ENCODE measurements at regions not wholly inside any gene's neighbourhood (a gene's known extent, or its start where the extent isn't known, plus 50 kb on each side); places are given as distances from the start of the nearest gene placed in this dataset.

DNA sequence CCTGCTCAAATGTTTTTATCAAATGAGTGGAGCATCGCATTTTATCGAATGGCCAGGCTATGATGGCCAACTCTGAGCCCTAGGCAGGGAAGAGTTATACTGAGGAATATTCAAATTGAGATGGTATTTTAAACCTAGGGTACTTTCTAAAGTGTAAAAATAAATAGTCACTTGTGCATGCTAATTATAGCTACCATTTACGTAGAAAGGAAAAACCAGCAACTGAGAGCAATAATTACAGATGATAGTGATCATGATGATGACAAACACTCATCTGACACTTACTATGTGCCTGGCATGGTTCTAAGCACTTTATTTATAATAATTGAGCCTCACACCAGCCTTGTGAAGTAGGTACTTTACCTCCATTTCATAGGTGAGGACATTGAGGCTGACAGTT is 455.7 kb downstream of the CD83 start:
- no peak overlapping the region for H3K4me3 ChIP-seq (ENCODE audit: low read depth, low read length)
- TF ChIP-seq, protein P1, sequence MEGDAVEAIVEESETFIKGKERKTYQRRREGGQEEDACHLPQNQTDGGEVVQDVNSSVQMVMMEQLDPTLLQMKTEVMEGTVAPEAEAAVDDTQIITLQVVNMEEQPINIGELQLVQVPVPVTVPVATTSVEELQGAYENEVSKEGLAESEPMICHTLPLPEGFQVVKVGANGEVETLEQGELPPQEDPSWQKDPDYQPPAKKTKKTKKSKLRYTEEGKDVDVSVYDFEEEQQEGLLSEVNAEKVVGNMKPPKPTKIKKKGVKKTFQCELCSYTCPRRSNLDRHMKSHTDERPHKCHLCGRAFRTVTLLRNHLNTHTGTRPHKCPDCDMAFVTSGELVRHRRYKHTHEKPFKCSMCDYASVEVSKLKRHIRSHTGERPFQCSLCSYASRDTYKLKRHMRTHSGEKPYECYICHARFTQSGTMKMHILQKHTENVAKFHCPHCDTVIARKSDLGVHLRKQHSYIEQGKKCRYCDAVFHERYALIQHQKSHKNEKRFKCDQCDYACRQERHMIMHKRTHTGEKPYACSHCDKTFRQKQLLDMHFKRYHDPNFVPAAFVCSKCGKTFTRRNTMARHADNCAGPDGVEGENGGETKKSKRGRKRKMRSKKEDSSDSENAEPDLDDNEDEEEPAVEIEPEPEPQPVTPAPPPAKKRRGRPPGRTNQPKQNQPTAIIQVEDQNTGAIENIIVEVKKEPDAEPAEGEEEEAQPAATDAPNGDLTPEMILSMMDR (IDR thresholded peaks at IDR 0.05; ENCODE audit: low read depth, low read length) = no peak

DNA sequence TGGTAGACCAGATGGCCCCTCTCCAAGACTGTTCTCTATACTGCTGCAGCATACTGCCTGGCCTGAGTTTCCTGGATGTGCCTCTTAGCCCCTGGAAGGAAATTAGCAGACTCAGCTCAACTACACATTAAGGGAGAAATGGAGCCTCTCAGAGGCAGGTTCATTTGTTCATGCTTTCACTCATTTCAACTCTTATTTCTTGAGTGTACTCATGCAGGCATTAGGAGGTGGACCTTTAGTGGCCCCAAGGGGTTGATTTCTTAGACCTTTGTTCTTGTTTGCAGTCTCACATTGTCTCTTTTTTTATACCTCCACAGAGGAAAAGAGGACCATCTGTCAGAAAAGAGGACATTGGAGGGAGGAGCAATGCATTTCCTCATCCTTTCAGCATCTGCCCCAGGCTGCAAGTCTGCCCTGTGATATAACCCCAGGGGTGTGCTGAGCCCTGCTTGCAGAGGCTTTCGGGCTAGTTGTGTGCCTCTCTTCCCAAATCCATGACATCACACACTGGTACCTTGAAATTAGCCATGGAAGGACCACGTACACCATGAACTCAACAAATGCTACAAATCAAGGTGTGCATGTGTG is 456.2 kb downstream of the CD83 start:
- TF ChIP-seq, protein P1 (IDR thresholded peaks at IDR 0.05; ENCODE audit: low read depth, low read length) = no peak
- H3K4me3 ChIP-seq (ENCODE audit: low read depth, low read length) = no peak overlapping the region

DNA sequence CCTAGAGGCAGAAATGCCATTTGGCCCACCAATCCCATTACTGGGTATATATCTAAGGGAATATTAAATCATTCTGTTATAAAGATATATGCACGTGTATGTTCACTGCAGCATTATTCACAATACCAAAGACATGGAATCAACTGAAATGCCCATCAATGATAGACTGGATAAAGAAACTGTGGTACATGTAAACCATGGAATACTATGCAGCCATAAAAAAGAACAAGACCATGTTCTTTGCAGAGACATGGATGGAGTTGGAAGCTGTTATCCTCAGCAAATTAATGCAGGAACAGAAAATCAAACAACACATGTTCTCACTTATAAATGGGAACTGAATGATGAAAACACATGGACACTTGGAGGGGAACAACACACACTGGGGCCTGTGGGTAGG is 458.4 kb downstream of the CD83 start:
- TF ChIP-seq, protein P1 (IDR thresholded peaks at IDR 0.05; ENCODE audit: low read depth, low read length) = no peak
- no peak overlapping the region for H3K4me3 ChIP-seq (ENCODE audit: low read depth, low read length)

DNA sequence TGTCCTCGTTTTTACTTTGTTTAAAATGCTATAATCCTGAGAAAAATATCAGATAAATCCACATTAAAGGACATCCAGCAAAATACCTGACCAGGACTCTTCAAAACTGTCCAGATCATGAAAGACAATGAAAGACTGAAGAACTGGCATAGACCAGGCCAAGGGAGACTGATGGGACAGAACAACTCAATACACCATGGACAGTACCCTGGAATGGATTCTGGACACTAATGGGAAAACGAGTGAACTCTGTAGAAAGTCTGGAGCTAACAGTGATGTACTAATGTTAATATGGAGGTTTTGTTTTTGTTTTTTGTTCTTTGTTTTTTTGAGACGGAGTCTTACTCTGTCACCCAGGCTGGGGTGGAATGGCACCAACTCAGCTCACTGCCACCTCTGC is 461.4 kb downstream of the CD83 start:
- TF ChIP-seq, protein P1 (IDR thresholded peaks at IDR 0.05; ENCODE audit: low read depth, low read length) = no peak
- H3K4me3 ChIP-seq (ENCODE audit: low read depth, low read length) = no peak overlapping the region

DNA sequence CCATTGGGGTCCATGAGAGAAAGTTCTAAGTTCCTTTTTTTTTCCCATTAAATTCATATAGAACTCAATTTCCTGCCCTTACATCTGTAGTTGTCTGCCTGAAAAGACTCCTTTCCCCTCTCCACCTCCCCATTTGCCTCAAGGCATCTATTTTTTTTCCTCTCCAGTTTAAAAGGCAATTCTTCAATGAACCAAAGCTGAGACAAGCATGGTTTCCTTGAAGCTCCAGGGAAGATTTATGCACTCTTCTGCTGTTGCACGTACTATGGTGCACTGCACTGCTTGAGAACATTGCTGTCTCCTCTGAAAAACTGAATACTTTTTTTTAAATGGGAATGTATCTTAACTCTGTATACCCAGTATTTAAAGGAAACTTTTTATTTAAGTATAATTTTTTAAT is 465.2 kb downstream of the CD83 start:
- TF ChIP-seq, protein P1 (IDR thresholded peaks at IDR 0.05; ENCODE audit: low read depth, low read length) = no peak
- no peak overlapping the region for H3K4me3 ChIP-seq (ENCODE audit: low read depth, low read length)

DNA sequence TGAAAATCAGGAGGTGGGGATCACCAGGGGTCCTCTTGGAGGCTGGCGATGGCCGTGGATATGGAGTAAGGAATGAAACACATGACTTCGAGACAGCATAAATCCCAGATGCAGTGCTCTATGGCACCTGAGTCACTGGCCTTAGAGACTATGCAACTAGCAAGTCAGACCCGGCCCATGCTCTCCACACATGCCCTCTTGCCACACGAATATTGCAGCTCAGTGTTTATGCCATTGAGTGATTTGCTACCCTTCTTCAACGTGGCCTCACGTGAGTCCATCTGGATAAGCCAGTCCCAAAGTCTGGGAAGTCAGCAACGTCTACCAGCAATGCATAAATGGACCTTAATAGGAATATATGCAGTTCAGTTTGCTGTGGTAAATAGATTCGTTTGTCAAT is 466.3 kb downstream of the CD83 start:
- no peak overlapping the region for H3K4me3 ChIP-seq (ENCODE audit: low read depth, low read length)
- TF ChIP-seq, protein P1 (IDR thresholded peaks at IDR 0.05; ENCODE audit: low read depth, low read length) = no peak

DNA sequence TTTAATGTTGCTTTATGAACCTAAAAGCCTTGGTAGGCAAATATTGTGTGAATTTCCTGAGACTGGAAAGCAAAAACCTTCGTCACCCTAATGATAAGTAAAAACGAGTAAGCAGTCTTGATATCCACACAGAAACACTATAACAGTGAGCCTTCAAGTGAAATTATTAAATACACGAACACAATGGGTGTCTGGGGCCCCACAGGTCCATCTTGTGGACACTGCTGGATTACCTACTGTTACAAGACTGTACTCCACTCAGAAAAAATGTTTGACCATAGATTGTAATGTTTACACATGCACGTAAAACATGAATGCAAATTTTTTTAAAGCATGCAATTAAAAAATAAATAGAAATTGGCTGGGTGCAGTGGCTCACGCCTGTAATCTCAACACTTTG is 466.9 kb downstream of the CD83 start:
- TF ChIP-seq, protein P1 (IDR thresholded peaks at IDR 0.05; ENCODE audit: low read depth, low read length) = no peak
- H3K4me3 ChIP-seq (ENCODE audit: low read depth, low read length) = no peak overlapping the region

Measured in WI38 (cell line).